PC-3 (cell line): ENCODE measurements at regions not wholly inside any gene's neighbourhood (a gene's known extent, or its start where the extent isn't known, plus 50 kb on each side); places are given as distances from the start of the nearest gene placed in this dataset.

Source experiments
- ATAC-seq: fragments of 200-7000 bp; cut with Tn5 transposase; 2 replicates; pipeline ENCODE4 v1.9.1; 2020; ENCODE audit warnings: mild to moderate bottlenecking, moderate library complexity
- BruUV-seq: library from RNA; stranded (reverse); fragments of 400-500 nt; replicated peaks from 2 replicates; lab custom pipeline; 2021; lab: Mats Ljungman, UMichigan
- CTCF ChIA-PET: fragments of 300-600 bp; sonication (Branson Sonifier 250); formaldehyde crosslinking; loops from one replicate; lab custom pipeline; 2022; ENCODE audit warnings: antibody characterized with exemption; lab: Charles Lee
- POLR2A ChIA-PET: fragments of 300-600 bp; sonication (Branson Sonifier 250); formaldehyde crosslinking; loops from one replicate; lab custom pipeline; 2022; ENCODE audit warnings: antibody characterized with exemption; ENCODE audit not compliant: unreplicated experiment; lab: Charles Lee
- DNase-seq: peaks from one replicate; pipeline ENCODE4 v3.0.0-alpha.2; 2015
- H2AFZ ChIP-seq: fragments of 300-600 bp; sonication (generic); 2 replicates; pipeline ENCODE4 v1.6.0; 2016; ENCODE audit warnings: antibody characterized with exemption, low read length
- H3F3A ChIP-seq: fragments of 300-600 bp; sonication (generic); one replicate; pipeline ENCODE4 v1.6.0; 2017; ENCODE audit warnings: antibody characterized with exemption, low read length, control low read depth, mild to moderate bottlenecking; ENCODE audit not compliant: unreplicated experiment
- H3K27ac ChIP-seq: fragments of 300-600 bp; sonication (generic); 2 replicates; pipeline ENCODE4 v1.5.1; 2016; ENCODE audit warnings: mild to moderate bottlenecking, low read length
- H3K27me3 ChIP-seq: fragments of 300-600 bp; sonication (generic); 2 replicates; pipeline ENCODE4 v1.6.1; 2016; ENCODE audit warnings: low read length, mixed read lengths
- H3K36me3 ChIP-seq: fragments of 300-600 bp; sonication (generic); 2 replicates; pipeline ENCODE4 v1.6.1; 2016; ENCODE audit warnings: low read depth, mixed run types, low read length, mixed read lengths
- H3K4me1 ChIP-seq: fragments of 300-600 bp; sonication (generic); 2 replicates; pipeline ENCODE4 v1.5.1; 2016; ENCODE audit warnings: low read length; ENCODE audit not compliant: insufficient read depth
- H3K4me2 ChIP-seq: fragments of 300-600 bp; sonication (generic); 2 replicates; pipeline ENCODE4 v1.6.0; 2016; ENCODE audit warnings: low read length
- H3K4me3 ChIP-seq: fragments of 300-600 bp; sonication (generic); 2 replicates; pipeline ENCODE4 v1.5.1; 2016; ENCODE audit warnings: mild to moderate bottlenecking, low read length, mixed read lengths
- H3K79me2 ChIP-seq: fragments of 300-600 bp; sonication (generic); 2 replicates; pipeline ENCODE4 v1.6.1; 2017; ENCODE audit warnings: low read length, mixed read lengths
- H3K9ac ChIP-seq: fragments of 300-600 bp; sonication (generic); 2 replicates; pipeline ENCODE4 v1.6.0; 2016; ENCODE audit warnings: mild to moderate bottlenecking, low read length
- H3K9me2 ChIP-seq: fragments of 300-600 bp; sonication (generic); replicated peaks from 2 replicates; pipeline ENCODE4 v1.6.1; 2016; ENCODE audit warnings: mixed run types, low read length, mixed read lengths
- H3K9me3 ChIP-seq: fragments of 300-600 bp; sonication (generic); 2 replicates; pipeline ENCODE4 v1.6.1; 2016; ENCODE audit warnings: low read length, mixed read lengths
- H4K20me1 ChIP-seq: fragments of 300-600 bp; sonication (generic); 2 replicates; pipeline ENCODE4 v1.6.1; 2016; ENCODE audit warnings: low read length, mixed read lengths
- CTCF ChIP-seq: fragments of 300-600 bp; sonication (generic); conservative IDR thresholded peaks from 2 replicates; pipeline ENCODE4 v1.5.1; 2017; ENCODE audit warnings: antibody characterized with exemption, low read depth, mild to moderate bottlenecking, low read length
- EZH2 ChIP-seq: fragments of 300-600 bp; sonication (generic); IDR thresholded peaks from one replicate; pipeline ENCODE4 v1.6.1; 2017; ENCODE audit warnings: antibody characterized with exemption, mild to moderate bottlenecking, low read length; ENCODE audit not compliant: unreplicated experiment
- EZH2phosphoT487 ChIP-seq: fragments of 300-600 bp; sonication (generic); IDR thresholded peaks from 2 replicates; pipeline ENCODE4 v1.6.1; 2018; ENCODE audit warnings: mild to moderate bottlenecking, antibody characterized with exemption, low read length, borderline replicate concordance
- intact Hi-C: fragments of 100-400 bp; cut with micrococcal nuclease; formaldehyde crosslinking; loops from 2 replicates; pipeline ENCODE4 v1.9.0; 2023

GRCh38 chr1:25167269-25168192 lies 64.8 kb downstream of the SYF2 start:
- ATAC-seq (peak; percentile 51), DNase-seq (peak; percentile 64)
- Histone ChIP-seq H3K4me2 (peak overlapping the region; percentile 12; the same call in 1 of the 2 replicates), H2AFZ (no peak overlapping the region), H3K79me2 (no peaks in the 10 kb centered on the region), H3K9me3 (no peaks in the 10 kb centered on the region), H3F3A (no peaks in the 10 kb centered on the region), H3K9me2 (no peaks in the 10 kb centered on the region), H3K4me1 (peaks cover 21% of the 10 kb centered on the region), H3K36me3 (no peaks in the 10 kb centered on the region), H3K4me3 (no peak overlapping the region), H3K9ac (no peak overlapping the region), H4K20me1 (no peaks in the 10 kb centered on the region), H3K27me3 (no peaks in the 10 kb centered on the region), H3K27ac (no peak overlapping the region)
- BruUV-seq = no TSS peak
- no peak for TF ChIP-seq EZH2phosphoT487
- TF ChIP-seq CTCF = no peak
- TF ChIP-seq EZH2 = no peak
- ChIA-PET CTCF (no interaction called here), POLR2A (no interaction called here)
- intact Hi-C loops = no loop called here

DNA sequence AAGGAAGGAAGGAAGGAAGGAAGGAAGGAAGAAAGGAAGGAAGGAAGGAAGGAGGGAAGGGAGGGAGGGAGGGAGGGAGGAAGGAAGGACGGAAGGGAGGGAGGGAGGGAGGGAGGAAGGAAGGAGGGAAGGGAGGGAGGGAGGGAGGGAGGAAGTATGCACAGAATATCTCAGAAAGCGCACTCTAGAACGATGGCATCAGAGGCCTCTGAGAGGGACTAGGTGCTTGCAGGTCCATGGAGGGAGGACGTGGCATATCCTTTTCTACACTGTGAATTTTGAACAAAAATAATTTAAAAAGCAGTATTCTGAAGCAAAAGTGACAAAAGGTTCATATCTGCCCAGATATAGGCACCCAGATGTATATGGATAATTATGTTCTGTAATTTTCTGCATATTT lies 65.5 kb downstream of the SYF2 start:
- Histone ChIP-seq H3K9me3 (no peaks in the 10 kb centered on the region), H3K27ac (no peak overlapping the region), H3K27me3 (no peaks in the 10 kb centered on the region), H2AFZ (no peak overlapping the region), H3K9me2 (no peaks in the 10 kb centered on the region), H3K79me2 (no peaks in the 10 kb centered on the region), H3K4me2 (no peak overlapping the region), H3K9ac (no peak overlapping the region), H3K36me3 (no peaks in the 10 kb centered on the region), H4K20me1 (no peaks in the 10 kb centered on the region), H3K4me3 (no peak overlapping the region), H3F3A (no peaks in the 10 kb centered on the region), H3K4me1 (peaks cover 21% of the 10 kb centered on the region)
- intact Hi-C loops = no loop called here
- POLR2A ChIA-PET = no interaction called here
- no peak for DNase-seq
- CTCF ChIA-PET = no interaction called here
- ATAC-seq = no peak
- no TSS peak for BruUV-seq
- no peak for TF ChIP-seq EZH2
- no peak for TF ChIP-seq CTCF
- TF ChIP-seq EZH2phosphoT487 = no peak

DNA sequence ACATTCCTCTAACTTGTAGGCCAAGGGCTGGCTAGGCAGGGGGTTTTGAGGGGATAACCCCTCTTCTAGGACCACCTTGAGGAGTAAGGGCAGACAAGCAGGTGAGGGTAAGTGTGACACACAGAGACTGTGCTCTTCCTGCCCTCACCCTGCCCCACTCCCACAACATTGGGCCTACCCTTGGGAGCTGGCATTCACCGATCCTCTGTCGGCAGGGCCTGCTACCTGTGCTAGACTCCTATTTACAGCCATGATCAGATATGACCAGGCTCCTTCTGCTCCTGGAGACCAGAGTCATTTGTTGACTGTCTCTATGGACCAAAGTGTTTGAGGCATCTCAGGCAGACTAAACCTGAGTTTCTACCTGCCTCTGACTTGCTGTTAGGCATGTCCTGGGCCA lies 68.3 kb downstream of the SYF2 start:
- Histone ChIP-seq H4K20me1 (no peaks in the 10 kb centered on the region), H3K4me3 (no peak overlapping the region), H3K4me1 (peaks cover 20% of the 10 kb centered on the region), H2AFZ (no peak overlapping the region), H3K27me3 (peaks cover 12% of the 10 kb centered on the region), H3K9me2 (no peaks in the 10 kb centered on the region), H3K9ac (no peak overlapping the region), H3K9me3 (no peaks in the 10 kb centered on the region), H3K79me2 (no peaks in the 10 kb centered on the region), H3K36me3 (no peaks in the 10 kb centered on the region), H3K27ac (no peak overlapping the region), H3F3A (no peaks in the 10 kb centered on the region), H3K4me2 (no peak overlapping the region)
- ChIA-PET POLR2A (no interaction called here), CTCF (no interaction called here)
- no TSS peak for BruUV-seq
- DNase-seq (no peak), ATAC-seq (no peak)
- intact Hi-C loops = no loop called here
- TF ChIP-seq EZH2 (no peak), EZH2phosphoT487 (no peak), CTCF (no peak)
